Liver (tissue), 7 donors: ENCODE measurements at regions not wholly inside any gene's neighbourhood (a gene's known extent, or its start where the extent isn't known, plus 50 kb on each side); places are given as distances from the start of the nearest gene placed in this dataset.

Experiments used
- DNase-seq: peaks from one replicate; pipeline ENCODE4 v3.0.0-alpha.2; 2017; ENCODE audit warnings: low spot score
- H3K27ac ChIP-seq, 2 donors: one replicate each; pipeline ENCODE4 v1.7.0; 2013; ENCODE audit warnings: inconsistent platforms in 2 of 2, low read length in 2 of 2, control low read depth in 1 of 2, low read depth in 1 of 2, mild to moderate bottlenecking in 1 of 2
- H3K27me3 ChIP-seq, 4 donors: one replicate each; pipeline versions ENCODE4 v1.6.1 to v1.7.0; 2013; ENCODE audit warnings: low read length in 3 of 4, inconsistent platforms in 1 of 4, mild to moderate bottlenecking in 1 of 4, moderate library complexity in 1 of 4; ENCODE audit not compliant: control insufficient read depth in 4 of 4, insufficient read depth in 4 of 4
- H3K36me3 ChIP-seq, 4 donors: one replicate each; pipeline versions ENCODE4 v1.6.1 to v1.7.0; 2013; ENCODE audit warnings: low read length in 3 of 4, mild to moderate bottlenecking in 3 of 4, low read depth in 1 of 4, moderate library complexity in 1 of 4; ENCODE audit not compliant: control insufficient read depth in 4 of 4, insufficient read depth in 3 of 4
- H3K4me1 ChIP-seq, 4 donors: one replicate each; pipeline versions ENCODE4 v1.6.1 to v1.7.0; 2013; ENCODE audit warnings: low read length in 3 of 4, mild to moderate bottlenecking in 3 of 4, moderate library complexity in 1 of 4; ENCODE audit not compliant: control insufficient read depth in 4 of 4, insufficient read depth in 4 of 4
- H3K4me3 ChIP-seq, 3 donors: one replicate each; pipeline versions ENCODE4 v1.6.1 to v1.7.0; 2013; ENCODE audit warnings: low read length in 3 of 3, control low read depth in 1 of 3, low read depth in 1 of 3, mild to moderate bottlenecking in 1 of 3
- H3K9ac ChIP-seq, 2 donors: one replicate each; pipeline ENCODE4 v1.7.0; 2013; ENCODE audit warnings: low read length in 2 of 2, mild to moderate bottlenecking in 2 of 2, moderate library complexity in 2 of 2, control low read depth in 1 of 2, low read depth in 1 of 2
- H3K9me3 ChIP-seq, 4 donors: one replicate each; pipeline versions ENCODE4 v1.6.1 to v1.7.0; 2013; ENCODE audit warnings: low read length in 3 of 4; ENCODE audit not compliant: control insufficient read depth in 4 of 4
- ATF3 ChIP-seq: IDR thresholded peaks from 2 replicates; pipeline ENCODE4 v1.6.1; 2016; ENCODE audit warnings: antibody characterized with exemption
- FOXA1 ChIP-seq: IDR thresholded peaks from 2 replicates; pipeline ENCODE4 v1.6.1; 2016; ENCODE audit warnings: antibody characterized with exemption
- FOXA2 ChIP-seq: IDR thresholded peaks from 2 replicates; pipeline ENCODE4 v1.6.1; 2016; ENCODE audit warnings: antibody characterized with exemption
- GABPA ChIP-seq, 2 donors: IDR thresholded peaks in 1 of 2; conservative IDR thresholded peaks in 1 of 2; 2 replicates each; pipeline ENCODE4 v1.6.1; 2016; ENCODE audit warnings: antibody characterized with exemption in 2 of 2, mild to moderate bottlenecking in 1 of 2, moderate library complexity in 1 of 2
- HNF4G ChIP-seq: IDR thresholded peaks from 2 replicates; pipeline ENCODE4 v1.6.1; 2016; ENCODE audit warnings: antibody characterized with exemption
- JUND ChIP-seq, 2 donors: IDR thresholded peaks; 2 replicates each; pipeline ENCODE4 v1.6.1; 2016; ENCODE audit warnings: antibody characterized with exemption in 2 of 2
- MAX ChIP-seq: IDR thresholded peaks from 2 replicates; pipeline ENCODE4 v1.6.1; 2016; ENCODE audit warnings: antibody characterized with exemption
- NR2F2 ChIP-seq: IDR thresholded peaks from 2 replicates; pipeline ENCODE4 v1.6.1; 2016; ENCODE audit warnings: antibody characterized with exemption
- RAD21 ChIP-seq, 2 donors: IDR thresholded peaks; 2 replicates each; pipeline ENCODE4 v1.6.1; 2016; ENCODE audit warnings: antibody characterized with exemption in 2 of 2, mild to moderate bottlenecking in 2 of 2
- SP1 ChIP-seq: IDR thresholded peaks from 2 replicates; pipeline ENCODE4 v1.6.1; 2018; ENCODE audit warnings: antibody characterized with exemption, mild to moderate bottlenecking
- TAF1 ChIP-seq: conservative IDR thresholded peaks from 2 replicates; pipeline ENCODE4 v1.6.1; 2016; ENCODE audit warnings: antibody characterized with exemption, mild to moderate bottlenecking
- YY1 ChIP-seq: IDR thresholded peaks from 2 replicates; pipeline ENCODE4 v1.6.1; 2016; ENCODE audit warnings: antibody characterized with exemption, mild to moderate bottlenecking
- ZBTB33 ChIP-seq: IDR thresholded peaks from 2 replicates; pipeline ENCODE4 v1.6.1; 2016; ENCODE audit warnings: antibody characterized with exemption
- WGBS: extraction: QIAGEN DNeasy Blood & Tissue Kit; methylation state at CpG from one replicate; pipeline ENCODE4 v1.1.7; 2013; 5-methylcytosine and 5-hydroxymethylcytosine counted together
- donor health status: healthy.
- donor health status: healthy.
- donor health status: healthy.
- donor health status: healthy.

GRCh38 chr15:101554115-101554915 lies 64.8 kb upstream of the PCSK6 start:
- Histone ChIP-seq H3K9me3 (no peaks in the 10 kb centered on the region), H3K36me3 (no peaks in the 10 kb centered on the region), H3K4me3 (no peak overlapping the region), H3K9ac (no peak overlapping the region), H3K27me3 (no peaks in the 10 kb centered on the region), H3K4me1 (peaks cover 2 to 6% (median 5%) of the 10 kb centered on the region in 4 donors), H3K27ac (no peak overlapping the region)
- WGBS = 95% methylated on average over 25 of the region's 25 CpGs
- TF ChIP-seq NR2F2 = no peak
- TF ChIP-seq MAX = no peak
- no peak for TF ChIP-seq ZBTB33
- no peak for TF ChIP-seq SP1
- TF ChIP-seq YY1 = no peak
- TF ChIP-seq FOXA1 = no peak
- TF ChIP-seq RAD21 (IDR thresholded peaks at IDR 0.05) = no peak
- TF ChIP-seq FOXA2 = no peak
- no peak for TF ChIP-seq TAF1
- no peak for TF ChIP-seq ATF3
- DNase-seq = no peak

GRCh38 chr15:101551696-101552591 lies 62.4 kb upstream of the PCSK6 start:
- H3K4me1 ChIP-seq = no peaks in the 10 kb centered on the region
- WGBS = 94% methylated on average over 20 of the region's 20 CpGs
- H3K36me3 ChIP-seq = no peaks in the 10 kb centered on the region
- H3K27me3 ChIP-seq = no peaks in the 10 kb centered on the region
- no peaks in the 10 kb centered on the region for H3K9me3 ChIP-seq
- no peak for TF ChIP-seq NR2F2
- TF ChIP-seq ZBTB33 = no peak
- TF ChIP-seq MAX = no peak
- no peak for TF ChIP-seq GABPA (IDR thresholded peaks at IDR 0.05 in 1 of 2, conservative IDR thresholded peaks at IDR 0.05 in 1 of 2)
- TF ChIP-seq YY1 = no peak
- no peak for TF ChIP-seq HNF4G
- TF ChIP-seq JUND (IDR thresholded peaks at IDR 0.05) = no peak
- TF ChIP-seq ATF3 = no peak
- no peak for DNase-seq
- H3K4me3 ChIP-seq = no peak overlapping the region
- H3K27ac ChIP-seq = no peak overlapping the region
- H3K9ac ChIP-seq = no peak overlapping the region
